ENCODE measurements at regions not wholly inside any gene's neighbourhood (a gene's known extent, or its start where the extent isn't known, plus 50 kb on each side); places are given as distances from the start of the nearest gene placed in this dataset.

DNA sequence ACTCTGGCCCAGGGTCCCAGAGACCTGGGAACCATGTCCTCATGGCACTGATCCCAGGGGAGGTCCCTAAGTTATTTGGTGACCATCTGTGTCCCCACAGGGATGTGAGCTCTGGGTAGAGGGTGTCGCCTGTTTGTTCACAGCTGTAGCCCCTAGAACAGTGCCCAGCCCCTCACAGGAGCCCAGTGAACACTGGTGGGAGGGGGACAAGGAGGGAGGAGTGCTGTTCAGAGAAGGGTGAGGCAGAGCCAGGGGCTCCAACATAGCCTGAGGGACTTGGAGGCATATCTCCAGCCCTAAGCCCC lies 450.4 kb downstream of the MATN1 start:
- no peak for TF ChIP-seq POLR2A (IDR thresholded peaks at IDR 0.05; ENCODE audit: extremely low read depth, insufficient read length)
- TF ChIP-seq, protein P1, sequence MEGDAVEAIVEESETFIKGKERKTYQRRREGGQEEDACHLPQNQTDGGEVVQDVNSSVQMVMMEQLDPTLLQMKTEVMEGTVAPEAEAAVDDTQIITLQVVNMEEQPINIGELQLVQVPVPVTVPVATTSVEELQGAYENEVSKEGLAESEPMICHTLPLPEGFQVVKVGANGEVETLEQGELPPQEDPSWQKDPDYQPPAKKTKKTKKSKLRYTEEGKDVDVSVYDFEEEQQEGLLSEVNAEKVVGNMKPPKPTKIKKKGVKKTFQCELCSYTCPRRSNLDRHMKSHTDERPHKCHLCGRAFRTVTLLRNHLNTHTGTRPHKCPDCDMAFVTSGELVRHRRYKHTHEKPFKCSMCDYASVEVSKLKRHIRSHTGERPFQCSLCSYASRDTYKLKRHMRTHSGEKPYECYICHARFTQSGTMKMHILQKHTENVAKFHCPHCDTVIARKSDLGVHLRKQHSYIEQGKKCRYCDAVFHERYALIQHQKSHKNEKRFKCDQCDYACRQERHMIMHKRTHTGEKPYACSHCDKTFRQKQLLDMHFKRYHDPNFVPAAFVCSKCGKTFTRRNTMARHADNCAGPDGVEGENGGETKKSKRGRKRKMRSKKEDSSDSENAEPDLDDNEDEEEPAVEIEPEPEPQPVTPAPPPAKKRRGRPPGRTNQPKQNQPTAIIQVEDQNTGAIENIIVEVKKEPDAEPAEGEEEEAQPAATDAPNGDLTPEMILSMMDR (IDR thresholded peaks at IDR 0.05; ENCODE audit: low read depth, low read length): no peak
- TF ChIP-seq MYC (IDR thresholded peaks at IDR 0.05; ENCODE audit: low read depth, low read length): no peak
- TF ChIP-seq, protein P2, sequence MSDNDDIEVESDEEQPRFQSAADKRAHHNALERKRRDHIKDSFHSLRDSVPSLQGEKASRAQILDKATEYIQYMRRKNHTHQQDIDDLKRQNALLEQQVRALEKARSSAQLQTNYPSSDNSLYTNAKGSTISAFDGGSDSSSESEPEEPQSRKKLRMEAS (IDR thresholded peaks at IDR 0.05; ENCODE audit: low read depth, low read length): no peak

Data from NB4 (cell line).